Mammary epithelial cell (primary cell): ENCODE measurements at regions not wholly inside any gene's neighbourhood (a gene's known extent, or its start where the extent isn't known, plus 50 kb on each side); places are given as distances from the start of the nearest gene placed in this dataset.

Experiments used
- EZH2 ChIP-seq: IDR thresholded peaks from 2 replicates; pipeline ENCODE4 v1.6.1; 2012; ENCODE audit warnings: low read length, inconsistent platforms, borderline replicate concordance
- TF ChIP-seq, protein P1 (sequence below), 2 donors: IDR thresholded peaks in 1 of 2; conservative IDR thresholded peaks in 1 of 2; 2 replicates each; pipeline ENCODE4 v1.5.1; 2011 to 2012; ENCODE audit warnings: inconsistent platforms in 2 of 2, low read length in 2 of 2, mild to moderate bottlenecking in 2 of 2, control low read depth in 1 of 2, low read depth in 1 of 2; ENCODE audit not compliant: insufficient read depth in 1 of 2; ENCODE audit errors: extremely low read depth in 1 of 2

DNA sequence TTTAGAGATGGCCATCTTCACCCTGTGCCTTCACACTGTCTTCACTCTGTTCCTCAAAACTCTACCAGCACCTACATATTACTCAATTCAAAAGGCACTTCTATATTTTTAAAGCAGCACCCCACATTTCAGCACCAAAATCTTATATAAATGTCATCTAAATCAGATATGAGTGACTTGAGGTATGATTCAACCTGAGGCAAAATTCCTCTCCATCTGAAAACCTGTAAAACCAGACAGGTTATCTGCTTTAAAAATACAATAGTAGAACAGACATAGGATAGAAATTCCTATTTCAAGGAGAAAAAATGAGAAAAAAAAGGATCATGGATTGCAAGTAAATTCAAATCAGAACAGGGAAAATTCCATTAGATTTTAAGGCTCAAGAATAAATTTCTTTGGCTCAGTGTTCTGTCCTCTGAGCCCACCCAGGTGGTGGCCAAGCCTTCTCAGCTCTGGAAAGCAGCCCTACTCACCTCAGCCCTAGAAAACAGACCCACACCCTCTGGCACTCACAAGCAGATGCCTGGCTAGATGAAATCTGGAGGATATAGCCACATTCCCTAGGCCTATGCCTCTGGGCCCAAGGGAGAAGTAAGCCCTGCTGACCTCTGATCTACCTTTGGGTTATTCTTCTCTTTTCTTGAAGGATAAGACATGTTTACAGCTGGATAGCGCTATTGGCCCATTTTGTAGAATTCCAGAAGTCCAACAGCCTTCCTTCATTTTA, 211.1 kb upstream of the XIST start:
- no peak for TF ChIP-seq EZH2
- TF ChIP-seq, protein P1, sequence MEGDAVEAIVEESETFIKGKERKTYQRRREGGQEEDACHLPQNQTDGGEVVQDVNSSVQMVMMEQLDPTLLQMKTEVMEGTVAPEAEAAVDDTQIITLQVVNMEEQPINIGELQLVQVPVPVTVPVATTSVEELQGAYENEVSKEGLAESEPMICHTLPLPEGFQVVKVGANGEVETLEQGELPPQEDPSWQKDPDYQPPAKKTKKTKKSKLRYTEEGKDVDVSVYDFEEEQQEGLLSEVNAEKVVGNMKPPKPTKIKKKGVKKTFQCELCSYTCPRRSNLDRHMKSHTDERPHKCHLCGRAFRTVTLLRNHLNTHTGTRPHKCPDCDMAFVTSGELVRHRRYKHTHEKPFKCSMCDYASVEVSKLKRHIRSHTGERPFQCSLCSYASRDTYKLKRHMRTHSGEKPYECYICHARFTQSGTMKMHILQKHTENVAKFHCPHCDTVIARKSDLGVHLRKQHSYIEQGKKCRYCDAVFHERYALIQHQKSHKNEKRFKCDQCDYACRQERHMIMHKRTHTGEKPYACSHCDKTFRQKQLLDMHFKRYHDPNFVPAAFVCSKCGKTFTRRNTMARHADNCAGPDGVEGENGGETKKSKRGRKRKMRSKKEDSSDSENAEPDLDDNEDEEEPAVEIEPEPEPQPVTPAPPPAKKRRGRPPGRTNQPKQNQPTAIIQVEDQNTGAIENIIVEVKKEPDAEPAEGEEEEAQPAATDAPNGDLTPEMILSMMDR (conservative IDR thresholded peaks at IDR 0.05 in 1 of 2, IDR thresholded peaks at IDR 0.05 in 1 of 2; ENCODE audit: extremely low read depth in 1 of 2, insufficient read depth in 1 of 2, low read depth in 1 of 2, low read length in 2 of 2), result no peak
